ENCODE measurements at regions not wholly inside any gene's neighbourhood (a gene's known extent, or its start where the extent isn't known, plus 50 kb on each side); places are given as distances from the start of the nearest gene placed in this dataset.
A peak's percentile ranks its signal among the peaks of the same experiment; 100 is the strongest.

GRCh38 chr13:99656844-99657381, 155.6 kb downstream of the TM9SF2 start:
- BruUV-seq (replicated peaks): no TSS peak
- intact Hi-C loops (cut with micrococcal nuclease; ENCODE audit: unreplicated experiment): loop anchor here (1.0 to 10.0 kb wide), 10 partner anchors 85 to 1470 kb away; partner anchors contain the start of gene ZIC2
- DNase-seq: no peak
- Mint-ChIP-seq H3K36me3 (ENCODE audit: insufficient read depth, unreplicated experiment) (no peaks in the 10 kb centered on the region), H3K9me3 (ENCODE audit: unreplicated experiment) (no peaks in the 10 kb centered on the region), H3K27me3 (ENCODE audit: insufficient read depth, unreplicated experiment) (no peaks in the 10 kb centered on the region), H3K27ac (ENCODE audit: unreplicated experiment) (no peak overlapping the region), H3K4me3 (ENCODE audit: unreplicated experiment) (no peak overlapping the region), H3K4me1 (ENCODE audit: low read depth, unreplicated experiment) (peaks cover 10% of the 10 kb centered on the region)
- H3K4me1 ChIP-seq: no peaks in the 10 kb centered on the region
- no peaks in the 10 kb centered on the region for H3K36me3 ChIP-seq (ENCODE audit: control insufficient read depth, insufficient read depth, low read length)
- ChIA-PET CTCF (interaction anchor here (1.2 to 1.6 kb wide), 3 partner anchors 310 to 1471 kb away, joined by 3 to 6 read pairs (median 3); no protein-coding TSS in a partner anchor), POLR2A (no interaction called here)
- TF ChIP-seq CTCF (IDR thresholded peaks at IDR 0.05; ENCODE audit: insufficient read depth in 1 of 2, low read depth in 1 of 2, low read length in 1 of 2, severe bottlenecking in 1 of 2, unreplicated experiment in 1 of 2): no peak
- no peaks in the 10 kb centered on the region for H3K9me3 ChIP-seq
- H3K4me3 ChIP-seq (ENCODE audit: low read depth, low read length): no peak overlapping the region
- H3K27me3 ChIP-seq (replicated peaks; ENCODE audit: control insufficient read depth, insufficient read depth, low read length): no peaks in the 10 kb centered on the region

- Histone ChIP-seq H3K4me3 (ENCODE audit: low read depth, low read length) (0 out of 2 replicates have a peak overlapping the region, but pooled peaks have one; percentile 12), H3K27me3 (replicated peaks; ENCODE audit: control insufficient read depth, insufficient read depth, low read length) (no peaks in the 10 kb centered on the region), H3K4me1 (no peaks in the 10 kb centered on the region), H3K9me3 (no peaks in the 10 kb centered on the region), H3K36me3 (ENCODE audit: control insufficient read depth, insufficient read depth, low read length) (no peaks in the 10 kb centered on the region)
- ChIA-PET CTCF (interaction anchor here (0.5 to 1.6 kb wide), 7 partner anchors 45 to 1472 kb away, joined by 3 to 6 read pairs (median 3); partner anchors contain the start of gene PCCA), POLR2A (no interaction called here)
- no TSS peak for BruUV-seq (replicated peaks)
- no peaks in the 10 kb centered on the region for H3K27me3 Mint-ChIP-seq (ENCODE audit: insufficient read depth, unreplicated experiment)
- H3K4me3 Mint-ChIP-seq (ENCODE audit: unreplicated experiment): peak overlapping the region; percentile 67
- TF ChIP-seq CTCF (IDR thresholded peaks at IDR 0.05; ENCODE audit: insufficient read depth in 1 of 2, low read depth in 1 of 2, low read length in 1 of 2, severe bottlenecking in 1 of 2, unreplicated experiment in 1 of 2): peak; percentile 92
- no peak overlapping the region for H3K27ac Mint-ChIP-seq (ENCODE audit: unreplicated experiment)
- DNase-seq: peak; percentile 80 to 85
- intact Hi-C loops (cut with micrococcal nuclease; ENCODE audit: unreplicated experiment): loop anchor here (1.0 to 10.0 kb wide), 10 partner anchors 86 to 1471 kb away; partner anchors contain the start of gene ZIC2
- no peaks in the 10 kb centered on the region for H3K36me3 Mint-ChIP-seq (ENCODE audit: insufficient read depth, unreplicated experiment)
- peaks cover 10% of the 10 kb centered on the region for H3K4me1 Mint-ChIP-seq (ENCODE audit: low read depth, unreplicated experiment)
- H3K9me3 Mint-ChIP-seq (ENCODE audit: unreplicated experiment): no peaks in the 10 kb centered on the region
Observed at GRCh38 chr13:99656092-99656745, 154.9 kb downstream of the TM9SF2 start.

GRCh38 chr13:99655351-99656091, 154.2 kb downstream of the TM9SF2 start:
- Histone ChIP-seq H3K9me3 (no peaks in the 10 kb centered on the region), H3K27me3 (replicated peaks; ENCODE audit: control insufficient read depth, insufficient read depth, low read length) (no peaks in the 10 kb centered on the region), H3K4me1 (no peaks in the 10 kb centered on the region), H3K36me3 (ENCODE audit: control insufficient read depth, insufficient read depth, low read length) (no peaks in the 10 kb centered on the region), H3K4me3 (ENCODE audit: low read depth, low read length) (0 out of 2 replicates have a peak overlapping the region, but pooled peaks have one; percentile 12)
- ChIA-PET POLR2A (no interaction called here), CTCF (interaction anchor here (0.5 to 1.6 kb wide), 7 partner anchors 44 to 1473 kb away, joined by 3 to 6 read pairs (median 3); partner anchors contain the start of gene PCCA)
- intact Hi-C loops (cut with micrococcal nuclease; ENCODE audit: unreplicated experiment): loop anchor here (1.0 to 10.0 kb wide), 10 partner anchors 87 to 1472 kb away; partner anchors contain the start of gene ZIC2
- no peak for TF ChIP-seq CTCF (IDR thresholded peaks at IDR 0.05; ENCODE audit: insufficient read depth in 1 of 2, low read depth in 1 of 2, low read length in 1 of 2, severe bottlenecking in 1 of 2, unreplicated experiment in 1 of 2)
- Mint-ChIP-seq H3K4me1 (ENCODE audit: low read depth, unreplicated experiment) (peaks cover 10% of the 10 kb centered on the region), H3K27me3 (ENCODE audit: insufficient read depth, unreplicated experiment) (no peaks in the 10 kb centered on the region), H3K4me3 (ENCODE audit: unreplicated experiment) (no peak overlapping the region), H3K36me3 (ENCODE audit: insufficient read depth, unreplicated experiment) (no peaks in the 10 kb centered on the region), H3K27ac (ENCODE audit: unreplicated experiment) (no peak overlapping the region), H3K9me3 (ENCODE audit: unreplicated experiment) (no peaks in the 10 kb centered on the region)
- BruUV-seq (replicated peaks): no TSS peak
- no peak for DNase-seq
